Thymus (tissue), 11 donors: ENCODE measurements at regions not wholly inside any gene's neighbourhood (a gene's known extent, or its start where the extent isn't known, plus 50 kb on each side); places are given as distances from the start of the nearest gene placed in this dataset.
"Not testable (repeated sequence)": the region's sequence is repeated elsewhere in the genome, so short reads cannot be mapped to it uniquely, and the experiment has no call there.

Experiments
- DNase-seq, 9 donors: peaks; one replicate each; pipeline ENCODE4 v3.0.0-alpha.2; 2013; ENCODE audit warnings: low spot score in 9 of 9, low read depth in 6 of 9, missing footprints in 1 of 9
- H3K27ac ChIP-seq, 2 donors: one replicate each; pipeline ENCODE4 v1.5.1; 2013; ENCODE audit warnings: control low read depth in 1 of 2, low read depth in 1 of 2, low read length in 1 of 2, mild to moderate bottlenecking in 1 of 2, moderate library complexity in 1 of 2
- H3K27me3 ChIP-seq, 2 donors: one replicate each; pipeline ENCODE4 v1.5.1; 2013; ENCODE audit warnings: low read length in 1 of 2; ENCODE audit not compliant: control insufficient read depth in 2 of 2, insufficient read depth in 1 of 2
- H3K36me3 ChIP-seq, 2 donors: one replicate each; pipeline ENCODE4 v1.5.1; 2013; ENCODE audit warnings: low read length in 1 of 2, mild to moderate bottlenecking in 1 of 2, moderate library complexity in 1 of 2; ENCODE audit not compliant: control insufficient read depth in 2 of 2, insufficient read depth in 2 of 2
- H3K4me1 ChIP-seq, 2 donors: one replicate each; pipeline ENCODE4 v1.5.1; 2013; ENCODE audit warnings: low read length in 2 of 2; ENCODE audit not compliant: control insufficient read depth in 2 of 2, insufficient read depth in 2 of 2
- H3K4me3 ChIP-seq, 2 donors: one replicate each; pipeline ENCODE4 v1.5.1; 2013; ENCODE audit warnings: low read length in 2 of 2, control low read depth in 1 of 2, mild to moderate bottlenecking in 1 of 2
- H3K9me3 ChIP-seq, 2 donors: one replicate each; pipeline ENCODE4 v1.5.1; 2013; ENCODE audit warnings: low read length in 1 of 2, mild to moderate bottlenecking in 1 of 2; ENCODE audit not compliant: control insufficient read depth in 2 of 2, insufficient read depth in 1 of 2
- WGBS: extraction: QIAGEN DNeasy Blood & Tissue Kit; methylation state at CpG from one replicate; pipeline ENCODE4 v1.1.7; 2013; 5-methylcytosine and 5-hydroxymethylcytosine counted together
- donor health status: healthy.

DNA sequence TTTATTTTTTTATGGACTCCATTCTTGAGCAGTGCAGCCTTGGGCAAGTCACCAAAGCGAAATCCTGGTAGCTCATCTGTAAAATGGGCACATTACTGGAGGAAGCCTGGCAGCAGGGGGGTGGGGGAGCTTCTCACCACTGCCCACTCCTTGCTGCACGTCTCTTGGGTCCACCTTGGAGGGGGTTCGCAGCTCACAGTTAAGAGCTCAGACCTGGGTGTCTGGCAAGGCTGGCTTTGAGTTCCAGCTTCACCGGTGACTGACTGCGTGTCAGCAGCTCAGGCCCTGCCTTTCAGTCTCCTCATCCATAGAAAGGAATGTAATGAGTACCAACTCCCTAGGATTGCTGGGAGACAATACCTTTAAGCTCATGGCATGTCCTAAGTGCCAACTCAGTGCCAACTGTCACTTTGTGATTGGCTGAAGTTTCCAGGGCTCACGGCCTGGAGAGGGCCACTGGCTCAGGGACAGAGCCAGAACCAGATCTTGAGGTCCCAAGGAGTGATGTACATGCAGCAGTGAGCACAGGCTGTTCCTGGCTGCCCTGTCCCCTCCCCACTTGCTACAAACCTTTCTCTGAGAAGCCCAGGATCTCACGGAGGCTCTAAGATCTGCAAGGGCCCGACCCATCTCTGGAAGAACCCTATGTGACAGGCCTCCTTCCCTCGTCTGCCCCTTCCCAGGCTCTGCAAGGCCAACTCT lies 72.9 kb downstream of the C9orf50 start:
- H3K27me3 ChIP-seq, result peaks cover 46 to 75% of the 10 kb centered on the region in 2 donors
- H3K36me3 ChIP-seq, result no peaks in the 10 kb centered on the region
- H3K27ac ChIP-seq, result no peak overlapping the region
- no peak for DNase-seq
- no peak overlapping the region for H3K4me3 ChIP-seq
- no peaks in the 10 kb centered on the region for H3K9me3 ChIP-seq
- WGBS, result 94% methylated on average over 9 of the region's 9 CpGs
- H3K4me1 ChIP-seq, result peaks cover 0 to 3% of the 10 kb centered on the region in 2 donors

DNA sequence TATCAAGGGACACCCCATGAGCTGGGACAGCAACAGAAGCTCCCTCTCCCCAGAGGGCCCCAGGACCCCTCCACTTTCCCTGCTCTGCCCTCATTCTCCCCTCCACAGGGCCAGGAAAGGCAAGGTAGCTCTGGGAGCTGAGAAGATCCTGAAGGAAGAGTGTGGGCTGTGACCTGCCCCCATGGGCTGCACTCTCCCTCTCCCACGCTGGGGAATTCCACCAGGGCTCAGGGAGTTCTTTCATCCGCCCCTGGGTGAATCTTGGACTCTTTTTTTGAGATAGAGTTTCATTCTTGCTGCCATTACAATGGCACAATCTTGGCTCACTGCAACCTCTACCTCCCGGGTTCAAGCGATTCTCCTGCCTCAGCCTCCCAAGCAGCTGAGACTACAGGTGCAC lies 73.8 kb downstream of the C9orf50 start:
- Histone ChIP-seq H3K9me3 (no peaks in the 10 kb centered on the region), H3K4me3 (no peak overlapping the region), H3K4me1 (peaks cover 0 to 3% of the 10 kb centered on the region in 2 donors), H3K27ac (no peak overlapping the region), H3K36me3 (no peaks in the 10 kb centered on the region), H3K27me3 (peaks cover 43 to 70% of the 10 kb centered on the region in 2 donors)
- no peak for DNase-seq
- WGBS, result 96% methylated on average over 4 of the region's 4 CpGs

DNA sequence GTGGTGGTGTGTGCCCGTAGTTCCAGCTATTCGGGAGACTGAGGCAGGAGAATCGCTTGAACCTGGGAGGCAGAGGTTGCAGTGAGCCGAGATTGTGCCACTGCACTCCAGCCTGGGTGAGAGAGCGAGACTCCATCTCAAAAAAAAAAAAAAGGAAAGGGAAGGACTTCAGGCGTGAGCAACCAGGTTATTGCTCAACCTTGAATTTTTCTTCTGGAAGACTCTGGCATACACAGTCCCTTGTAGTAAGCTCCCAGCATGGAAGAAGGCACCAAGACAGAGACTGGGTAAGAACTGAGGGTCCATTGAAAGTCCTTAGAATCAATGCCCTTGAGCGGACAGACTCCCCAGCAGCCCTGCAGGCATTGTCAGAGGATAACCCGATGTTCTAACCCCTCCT lies 75.0 kb downstream of the C9orf50 start:
- H3K4me3 ChIP-seq, H3K36me3 ChIP-seq, DNase-seq, H3K4me1 ChIP-seq, H3K9me3 ChIP-seq, H3K27ac ChIP-seq: not testable (repeated sequence)
- WGBS, result 94% methylated on average over 8 of the region's 8 CpGs
- peaks cover 34 to 58% of the 10 kb centered on the region in 2 donors for H3K27me3 ChIP-seq

DNA sequence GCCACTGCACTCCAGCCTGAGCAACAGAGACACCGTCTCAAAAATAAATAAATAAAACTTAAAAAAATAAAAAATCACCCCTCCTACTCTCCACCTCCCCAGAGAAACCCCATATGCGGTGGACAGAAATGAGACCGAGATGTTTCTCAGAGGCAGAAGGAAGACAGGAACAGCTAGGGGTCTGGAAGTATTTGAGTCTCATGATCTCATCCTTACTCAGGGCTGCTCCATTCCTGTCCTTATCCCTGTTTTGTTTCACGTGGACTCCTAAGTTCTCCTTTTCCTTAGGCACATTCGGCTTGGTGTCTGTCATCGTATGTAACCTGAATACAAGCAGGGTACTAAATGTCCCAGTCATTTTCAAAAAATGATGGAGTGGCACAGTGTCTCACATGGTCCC lies 76.1 kb downstream of the C9orf50 start:
- Histone ChIP-seq H3K4me3 (no peak overlapping the region), H3K27me3 (peaks cover 24 to 47% of the 10 kb centered on the region in 2 donors), H3K9me3 (peaks cover 0 to under 1% of the 10 kb centered on the region in 2 donors), H3K27ac (no peak overlapping the region), H3K36me3 (no peaks in the 10 kb centered on the region), H3K4me1 (no peaks in the 10 kb centered on the region)
- no peak for DNase-seq
- 88% methylated on average over 6 of the region's 6 CpGs for WGBS

DNA sequence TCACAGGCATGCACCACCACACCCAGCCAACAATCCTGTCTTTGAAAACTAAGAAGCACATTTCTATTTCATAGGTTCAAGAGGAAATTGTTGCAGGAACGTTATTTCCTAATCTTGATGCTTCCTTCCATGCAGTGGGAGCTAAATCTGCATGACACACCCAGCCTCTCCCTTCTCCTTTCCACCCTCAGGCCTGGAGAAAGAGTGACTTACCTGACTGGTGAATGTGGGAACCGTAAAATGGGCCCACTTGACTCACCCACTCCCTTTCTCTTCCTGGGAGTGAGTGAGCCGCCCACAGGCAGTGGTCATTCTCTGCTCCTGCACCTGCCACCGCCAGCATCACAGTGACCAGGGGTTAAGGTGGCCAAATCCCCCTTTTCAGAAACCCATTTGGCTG lies 78.2 kb downstream of the C9orf50 start:
- Histone ChIP-seq H3K27ac (no peak overlapping the region), H3K4me1 (no peaks in the 10 kb centered on the region), H3K4me3 (no peak overlapping the region), H3K36me3 (no peaks in the 10 kb centered on the region), H3K27me3 (peaks cover 4 to 27% of the 10 kb centered on the region in 2 donors), H3K9me3 (peaks cover 0 to 5% of the 10 kb centered on the region in 2 donors)
- 83% methylated on average over 4 of the region's 4 CpGs for WGBS
- no peak for DNase-seq

DNA sequence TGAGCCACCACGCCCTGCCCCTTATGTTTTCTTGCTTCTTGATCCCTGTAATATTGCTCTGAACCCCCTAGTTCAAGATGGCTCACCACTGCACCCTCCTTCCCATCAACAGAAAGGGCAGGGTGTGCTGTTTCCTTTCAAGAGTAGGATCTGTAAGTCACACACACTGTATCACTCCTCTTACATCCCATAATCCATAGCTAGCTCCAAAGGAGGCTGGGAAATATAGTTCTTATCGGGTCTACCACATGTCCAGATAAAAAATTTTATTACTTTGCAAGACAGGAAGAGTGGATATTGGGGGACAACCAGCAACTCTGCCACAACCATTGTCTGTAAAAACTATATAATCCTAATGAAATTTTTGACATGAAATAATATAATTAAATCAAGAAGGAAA lies 79.6 kb downstream of the C9orf50 start:
- no peak overlapping the region for H3K4me3 ChIP-seq
- 90% methylated on average over 2 of the region's 2 CpGs for WGBS
- no peak for DNase-seq
- H3K27me3 ChIP-seq, result peaks cover 0 to 13% of the 10 kb centered on the region in 2 donors
- no peaks in the 10 kb centered on the region for H3K36me3 ChIP-seq
- no peaks in the 10 kb centered on the region for H3K4me1 ChIP-seq
- peaks cover 0 to 5% of the 10 kb centered on the region in 2 donors for H3K9me3 ChIP-seq
- H3K27ac ChIP-seq, result no peak overlapping the region

DNA sequence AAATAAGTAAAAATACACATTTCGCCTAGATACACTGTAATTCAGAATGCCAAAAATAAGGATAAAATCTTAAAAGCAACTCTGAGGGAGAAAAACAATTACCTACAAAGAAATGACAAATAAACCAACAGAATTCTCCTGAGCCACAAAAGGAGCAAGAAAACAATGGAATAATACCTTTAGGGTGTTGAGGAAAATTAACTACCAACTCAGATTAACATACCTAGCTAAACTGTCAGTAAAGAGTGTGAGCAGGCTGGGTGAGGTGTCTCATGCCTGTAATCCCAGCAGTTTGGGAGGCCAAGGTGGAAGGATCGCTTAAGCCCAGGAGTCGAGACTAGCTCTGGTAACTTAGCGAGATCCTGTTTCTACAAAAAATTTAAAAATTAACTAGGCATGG lies 81.5 kb downstream of the C9orf50 start:
- Histone ChIP-seq H3K9me3 (peaks cover 0 to 5% of the 10 kb centered on the region in 2 donors), H3K4me1 (no peaks in the 10 kb centered on the region), H3K27ac (no peak overlapping the region), H3K36me3 (no peaks in the 10 kb centered on the region), H3K4me3 (no peak overlapping the region), H3K27me3 (peaks cover 0 to 4% of the 10 kb centered on the region in 2 donors)
- 99% methylated on average over 4 of the region's 4 CpGs for WGBS
- DNase-seq, result no peak

DNA sequence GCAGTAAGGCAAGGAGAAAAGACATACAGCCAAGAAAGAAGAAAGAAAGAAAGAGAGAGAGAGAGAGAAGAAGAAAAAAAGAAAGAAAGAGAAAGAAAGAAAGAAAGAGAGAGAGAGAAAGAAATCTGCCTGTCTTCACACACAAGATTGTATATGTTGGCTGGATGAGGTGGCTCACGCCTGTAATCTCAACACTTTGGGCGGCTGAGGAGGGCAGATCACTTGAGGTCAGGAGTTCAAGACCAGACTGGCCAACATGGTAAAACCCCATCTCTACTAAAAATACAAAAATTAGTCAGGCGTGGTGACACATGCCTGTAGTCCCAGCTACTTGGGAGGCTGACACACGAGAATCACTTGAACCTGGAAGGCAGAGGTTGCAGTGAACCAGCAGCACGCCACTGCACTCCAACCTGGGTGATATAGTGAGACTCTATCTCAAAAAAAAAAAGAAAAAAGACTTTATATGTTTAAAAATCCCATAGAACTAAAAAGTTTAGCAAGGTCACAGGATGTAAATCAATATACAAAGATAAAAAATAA lies 89.0 kb downstream of the C9orf50 start:
- H3K4me1 ChIP-seq, H3K4me3 ChIP-seq, H3K27ac ChIP-seq, H3K9me3 ChIP-seq, DNase-seq, H3K36me3 ChIP-seq, H3K27me3 ChIP-seq: not testable (repeated sequence)
- 94% methylated on average over 5 of the region's 5 CpGs for WGBS

DNA sequence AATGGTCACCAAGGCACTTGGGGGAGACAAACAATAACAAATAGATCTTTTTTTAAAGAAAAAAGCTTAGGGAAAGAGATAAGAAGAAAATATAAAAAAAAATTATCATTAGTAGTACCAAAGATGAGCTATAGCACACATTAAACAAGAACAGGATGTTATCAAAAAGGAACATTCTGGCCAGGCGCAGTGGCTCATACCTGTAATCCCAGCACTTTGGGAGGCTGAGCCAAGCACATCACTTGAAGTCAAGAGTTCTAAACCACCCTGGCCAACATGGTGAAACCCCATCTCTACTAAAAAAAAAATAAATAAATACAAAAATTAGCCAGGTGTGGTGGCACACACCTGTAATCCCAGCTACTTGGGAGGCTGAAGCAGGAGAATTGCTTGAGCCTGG lies 92.9 kb downstream of the C9orf50 start:
- not testable (repeated sequence) for H3K27ac ChIP-seq, H3K4me1 ChIP-seq, DNase-seq, H3K9me3 ChIP-seq, H3K4me3 ChIP-seq, H3K27me3 ChIP-seq, H3K36me3 ChIP-seq
- WGBS, result 51% methylated on average over 1 of the region's 1 CpG
